ENCODE measurements at regions not wholly inside any gene's neighbourhood (a gene's known extent, or its start where the extent isn't known, plus 50 kb on each side); places are given as distances from the start of the nearest gene placed in this dataset.

DNA sequence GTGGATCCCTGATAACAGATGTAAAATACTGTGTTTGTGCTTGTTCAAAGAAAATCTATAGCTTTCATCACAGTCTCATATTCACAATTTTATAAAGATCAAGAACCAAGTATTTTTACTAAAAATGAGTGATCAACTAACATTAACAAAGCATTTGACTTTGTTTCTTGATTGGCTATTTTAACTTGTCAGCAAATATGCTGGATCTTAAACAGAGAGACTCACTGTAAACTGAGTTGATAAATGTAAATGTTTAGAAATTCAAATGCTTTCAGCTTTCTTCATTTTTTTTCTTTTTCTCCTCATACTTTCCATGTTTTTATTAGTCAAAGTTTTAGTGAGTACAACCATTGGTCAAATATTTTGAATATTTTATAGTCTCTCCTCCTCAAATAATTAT lies 923.0 kb upstream of the NR2F2 start:
- no peak for TF ChIP-seq POLR2A (IDR thresholded peaks at IDR 0.05)
- no peak for TF ChIP-seq CTCF (IDR thresholded peaks at IDR 0.05)
- TF ChIP-seq POLR2AphosphoS5 (IDR thresholded peaks at IDR 0.05): no peak
